HepG2 (cell line): ENCODE measurements at regions not wholly inside any gene's neighbourhood (a gene's known extent, or its start where the extent isn't known, plus 50 kb on each side); places are given as distances from the start of the nearest gene placed in this dataset.

Experiments
- ATAC-seq: fragments of 200-7000 bp; cut with Tn5 transposase; 3 replicates; pipeline ENCODE4 v1.9.1; 2020; ENCODE audit warnings: mild to moderate bottlenecking, moderate library complexity
- BruUV-seq: library from RNA; stranded (reverse); fragments of 400-500 nt; replicated peaks from 2 replicates; lab custom pipeline; 2021; lab: Mats Ljungman, UMichigan
- CTCF ChIA-PET: fragments of 300-600 bp; formaldehyde crosslinking; extraction: SDS; loops from one replicate; lab custom pipeline; 2021; ENCODE audit warnings: low total read pairs, inconsistent platforms, low intra/inter-chr PET ratio; lab: Yijun Ruan, JAX
- POLR2A ChIA-PET: fragments of 350-600 bp; sonication (Branson Sonifier 250); formaldehyde crosslinking; loops from one replicate; lab custom pipeline; 2020; ENCODE audit warnings: antibody characterized with exemption, inconsistent platforms; lab: Yijun Ruan, JAX
- DNase-seq: peaks from one replicate; pipeline ENCODE4 v3.0.0-alpha.2; 2015; ENCODE audit warnings: low spot score
- FAIRE-seq: peaks from 3 replicates; lab custom pipeline; 2011; peaks lifted over from hg19 to GRCh38; lab: Jason Lieb, UNC
- H2AFZ ChIP-seq: one replicate; pipeline ENCODE4 v1.6.1; 2011; ENCODE audit warnings: low read length, inconsistent platforms
- H3K27ac ChIP-seq: fragments of 300-600 bp; 3 replicates; pipeline ENCODE4 v1.8.0; 2011; ENCODE audit warnings: mixed run types, mild to moderate bottlenecking, mixed read lengths, low read length, inconsistent platforms; ENCODE audit not compliant: insufficient read depth; ENCODE audit errors: extremely low read length
- H3K27me3 ChIP-seq, 2 experiments: fragments of 200-600 bp in 1 of 2; 2 replicates in 1 of 2; 3 replicates in 1 of 2; pipeline versions ENCODE4 v1.6.0 to v1.8.0; 2011; ENCODE audit warnings: low read length in 2 of 2, mild to moderate bottlenecking in 2 of 2, moderate library complexity in 2 of 2, inconsistent platforms in 1 of 2; ENCODE audit not compliant: insufficient read depth in 2 of 2, control insufficient read depth in 1 of 2
- H3K36me3 ChIP-seq, 2 experiments: fragments of 200-600 bp in 1 of 2; replicated peaks in 1 of 2; 2 replicates in 1 of 2; 3 replicates in 1 of 2; pipeline versions ENCODE4 v1.5.1 to v1.8.0; 2011; ENCODE audit warnings: low read length in 2 of 2, inconsistent platforms in 1 of 2; ENCODE audit not compliant: insufficient read depth in 2 of 2, control insufficient read depth in 1 of 2
- H3K4me1 ChIP-seq: 2 replicates; pipeline ENCODE4 v1.5.1; 2012; ENCODE audit warnings: low read length, inconsistent platforms; ENCODE audit not compliant: insufficient read depth
- H3K4me2 ChIP-seq: 2 replicates; pipeline ENCODE4 v1.6.0; 2011; ENCODE audit warnings: low read depth, low read length, inconsistent platforms
- H3K4me3 ChIP-seq, 3 experiments: fragments of 200-600 bp in 1 of 3; sonication (generic), shearing (Covaris generic) in 1 of 3; replicated peaks in 1 of 3; 2 replicates each; pipeline ENCODE4 v1.5.1; 2011 to 2016; ENCODE audit warnings: low read length in 3 of 3, inconsistent platforms in 2 of 3, low read depth in 2 of 3, mild to moderate bottlenecking in 2 of 3, control low read depth in 1 of 3, mixed read lengths in 1 of 3; ENCODE audit not compliant: insufficient read depth in 1 of 3
- H3K79me2 ChIP-seq: one replicate; pipeline ENCODE4 v1.6.1; 2011; ENCODE audit warnings: low read length, inconsistent platforms; ENCODE audit not compliant: insufficient read depth
- H3K9ac ChIP-seq: 2 replicates; pipeline ENCODE4 v1.6.0; 2011; ENCODE audit warnings: mild to moderate bottlenecking, low read depth, low read length, inconsistent platforms; ENCODE audit not compliant: insufficient read depth
- H3K9me3 ChIP-seq: 2 replicates; pipeline ENCODE4 v1.5.1; 2012; ENCODE audit warnings: mild to moderate bottlenecking, low read length
- H4K20me1 ChIP-seq: 2 replicates; pipeline ENCODE4 v1.6.0; 2011; ENCODE audit warnings: inconsistent platforms, mild to moderate bottlenecking, low read length, moderate library complexity; ENCODE audit not compliant: insufficient read depth
- CHCHD3 ChIP-seq: sonication (generic); formaldehyde crosslinking; IDR thresholded peaks from 2 replicates; pipeline ENCODE4 v1.8.0; 2022; ENCODE audit warnings: mild to moderate bottlenecking, missing genetic modification reagents, moderate library complexity
- HDAC6 ChIP-seq: fragments of 200-600 bp; sonication (generic); IDR thresholded peaks from 2 replicates; pipeline ENCODE4 v1.7.0; 2017; ENCODE audit warnings: mild to moderate bottlenecking, antibody characterized with exemption, low read length, low read depth
- ZNF484 ChIP-seq: sonication (generic); formaldehyde crosslinking; IDR thresholded peaks from 2 replicates; pipeline ENCODE4 v1.5.1; 2020; ENCODE audit warnings: mild to moderate bottlenecking, low read depth, missing genetic modification reagents, borderline replicate concordance
- ZNF768 ChIP-seq: sonication (generic); formaldehyde crosslinking; IDR thresholded peaks from 2 replicates; pipeline ENCODE4 v1.4.0; 2020; ENCODE audit warnings: missing genetic modification reagents
- WGBS: methylation state at CpG from one replicate; pipeline ENCODE4 v1.1.6; 2017; ENCODE audit warnings: low lambda C conversion rate; 5-methylcytosine and 5-hydroxymethylcytosine counted together
- in situ Hi-C: cut with HindIII; loops from 2 replicates; pipeline ENCODE4 v1.10.0; 2017; ENCODE audit warnings: low pct_unique_long_range_greater_than_20kb; ENCODE audit not compliant: extremely low pct_ligation_motif_present
- intact Hi-C: fragments of 100-400 bp; cut with micrococcal nuclease; formaldehyde crosslinking; loops from one replicate; pipeline ENCODE4 v1.10.0; 2022; ENCODE audit not compliant: unreplicated experiment
- TF ChIP-seq, protein P1 (sequence below): sonication (generic); formaldehyde crosslinking; IDR thresholded peaks from 2 replicates; pipeline ENCODE4 v1.4.0; 2020; ENCODE audit warnings: missing genetic modification reagents, borderline replicate concordance
- TF ChIP-seq, protein P2 (sequence below): sonication (generic); formaldehyde crosslinking; conservative IDR thresholded peaks from 2 replicates; pipeline ENCODE4 v1.4.0; 2020; ENCODE audit warnings: missing genetic modification reagents
- TF ChIP-seq, protein P3 (sequence below): sonication (generic); formaldehyde crosslinking; IDR thresholded peaks from 2 replicates; pipeline ENCODE4 v1.5.1; 2020; ENCODE audit warnings: missing genetic modification reagents, mild to moderate bottlenecking, borderline replicate concordance

DNA sequence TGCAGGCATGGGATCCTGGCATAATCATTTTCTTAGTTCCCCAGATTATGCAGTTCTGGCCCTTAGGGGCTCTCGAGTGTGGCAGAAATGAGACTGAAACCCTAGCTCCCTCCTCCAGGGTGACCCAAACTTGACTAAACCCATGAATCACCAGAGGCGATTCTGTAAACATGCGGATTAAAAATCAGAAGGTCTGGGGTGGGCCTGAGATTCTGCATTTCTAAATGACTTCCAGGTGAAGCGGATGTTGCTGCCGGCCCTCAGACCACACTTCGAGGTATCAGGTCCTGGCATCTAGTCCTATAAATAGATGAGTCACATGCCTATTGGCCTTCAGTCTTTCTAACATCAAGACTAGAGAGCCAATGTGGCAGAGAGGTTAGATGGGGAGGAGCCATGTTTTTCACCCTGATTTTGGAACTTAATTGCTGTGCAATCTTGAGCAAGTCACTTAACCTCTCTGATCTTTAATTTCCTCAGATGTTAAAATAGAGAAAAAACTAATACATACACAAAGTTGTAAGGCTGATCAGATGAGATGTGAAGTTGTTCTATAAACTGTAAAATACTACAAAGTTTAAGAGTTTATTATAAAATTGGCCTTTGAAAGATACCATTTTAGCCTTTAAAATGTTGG, 431.2 kb downstream of the FOXO1 start:
- intact Hi-C loops: no loop called here
- peaks cover 10% of the 10 kb centered on the region for H3K4me1 ChIP-seq
- FAIRE-seq: no peak
- no peak overlapping the region for H3K27ac ChIP-seq
- no peak overlapping the region for H3K4me2 ChIP-seq
- no peaks in the 10 kb centered on the region for H3K79me2 ChIP-seq
- no peaks in the 10 kb centered on the region for H3K36me3 ChIP-seq
- TF ChIP-seq CHCHD3 (CRISPR knock-in tag): no peak
- peak; percentile 71; the same call in 1 of the 2 replicates for TF ChIP-seq ZNF768 (CRISPR knock-in tag)
- TF ChIP-seq, protein P1, sequence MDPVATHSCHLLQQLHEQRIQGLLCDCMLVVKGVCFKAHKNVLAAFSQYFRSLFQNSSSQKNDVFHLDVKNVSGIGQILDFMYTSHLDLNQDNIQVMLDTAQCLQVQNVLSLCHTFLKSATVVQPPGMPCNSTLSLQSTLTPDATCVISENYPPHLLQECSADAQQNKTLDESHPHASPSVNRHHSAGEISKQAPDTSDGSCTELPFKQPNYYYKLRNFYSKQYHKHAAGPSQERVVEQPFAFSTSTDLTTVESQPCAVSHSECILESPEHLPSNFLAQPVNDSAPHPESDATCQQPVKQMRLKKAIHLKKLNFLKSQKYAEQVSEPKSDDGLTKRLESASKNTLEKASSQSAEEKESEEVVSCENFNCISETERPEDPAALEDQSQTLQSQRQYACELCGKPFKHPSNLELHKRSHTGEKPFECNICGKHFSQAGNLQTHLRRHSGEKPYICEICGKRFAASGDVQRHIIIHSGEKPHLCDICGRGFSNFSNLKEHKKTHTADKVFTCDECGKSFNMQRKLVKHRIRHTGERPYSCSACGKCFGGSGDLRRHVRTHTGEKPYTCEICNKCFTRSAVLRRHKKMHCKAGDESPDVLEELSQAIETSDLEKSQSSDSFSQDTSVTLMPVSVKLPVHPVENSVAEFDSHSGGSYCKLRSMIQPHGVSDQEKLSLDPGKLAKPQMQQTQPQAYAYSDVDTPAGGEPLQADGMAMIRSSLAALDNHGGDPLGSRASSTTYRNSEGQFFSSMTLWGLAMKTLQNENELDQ (CRISPR knock-in tag): no peak
- CTCF ChIA-PET: no interaction called here
- H3K4me3 ChIP-seq: no peak overlapping the region
- H4K20me1 ChIP-seq: no peaks in the 10 kb centered on the region
- H3K27me3 ChIP-seq: peaks cover 0 to 13% of the 10 kb centered on the region in 2 experiments; a peak in 3 of 5 replicates
- ATAC-seq: no peak
- H3K9ac ChIP-seq: no peak overlapping the region
- DNase-seq: no peak
- 67% methylated on average over 6 of the region's 6 CpGs for whole genome bisulfite sequencing
- H2AFZ ChIP-seq: no peak overlapping the region
- BruUV-seq: no TSS peak
- H3K9me3 ChIP-seq: no peaks in the 10 kb centered on the region
- in situ Hi-C loops: no loop called here
- POLR2A ChIA-PET: interaction anchor here (0.7 kb wide), 1 partner anchor 12 kb away, joined by 3 read pairs; no protein-coding TSS in a partner anchor

DNA sequence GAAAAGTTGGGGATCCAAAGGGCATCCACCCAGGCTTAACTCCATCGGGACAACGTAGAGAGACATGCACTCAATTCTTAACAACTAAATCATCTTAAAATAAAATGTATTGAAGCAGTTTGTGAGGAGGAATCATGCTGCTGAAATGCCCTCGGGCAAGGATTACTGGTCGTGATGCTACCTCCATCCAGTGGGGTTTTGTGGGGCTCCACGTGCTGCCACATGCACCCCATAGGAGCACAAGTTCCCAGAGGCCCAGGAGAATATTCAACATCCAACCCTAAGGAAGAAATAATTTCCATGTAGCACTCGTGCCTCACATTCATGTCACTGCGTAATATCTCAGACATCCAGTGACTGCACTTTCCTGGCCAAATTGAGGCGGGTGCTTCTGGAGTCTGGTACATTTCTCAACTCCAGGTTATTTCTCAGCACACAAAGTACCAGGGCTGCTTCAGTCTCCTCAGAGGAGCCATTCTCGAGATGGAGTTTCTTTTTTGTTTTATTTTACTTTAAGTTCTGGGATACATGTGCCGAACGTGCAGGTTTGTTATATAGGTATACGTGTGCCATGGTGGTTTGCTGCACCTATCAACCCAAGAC, 429.8 kb downstream of the FOXO1 start:
- peaks cover 0 to 13% of the 10 kb centered on the region in 2 experiments; a peak in 3 of 5 replicates for H3K27me3 ChIP-seq
- H3K4me3 ChIP-seq: no peak overlapping the region
- CTCF ChIA-PET: no interaction called here
- TF ChIP-seq, protein P2, sequence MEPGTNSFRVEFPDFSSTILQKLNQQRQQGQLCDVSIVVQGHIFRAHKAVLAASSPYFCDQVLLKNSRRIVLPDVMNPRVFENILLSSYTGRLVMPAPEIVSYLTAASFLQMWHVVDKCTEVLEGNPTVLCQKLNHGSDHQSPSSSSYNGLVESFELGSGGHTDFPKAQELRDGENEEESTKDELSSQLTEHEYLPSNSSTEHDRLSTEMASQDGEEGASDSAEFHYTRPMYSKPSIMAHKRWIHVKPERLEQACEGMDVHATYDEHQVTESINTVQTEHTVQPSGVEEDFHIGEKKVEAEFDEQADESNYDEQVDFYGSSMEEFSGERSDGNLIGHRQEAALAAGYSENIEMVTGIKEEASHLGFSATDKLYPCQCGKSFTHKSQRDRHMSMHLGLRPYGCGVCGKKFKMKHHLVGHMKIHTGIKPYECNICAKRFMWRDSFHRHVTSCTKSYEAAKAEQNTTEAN (CRISPR knock-in tag): no peak
- TF ChIP-seq ZNF484 (CRISPR knock-in tag) (no peak), HDAC6 (no peak)
- TF ChIP-seq, protein P3, sequence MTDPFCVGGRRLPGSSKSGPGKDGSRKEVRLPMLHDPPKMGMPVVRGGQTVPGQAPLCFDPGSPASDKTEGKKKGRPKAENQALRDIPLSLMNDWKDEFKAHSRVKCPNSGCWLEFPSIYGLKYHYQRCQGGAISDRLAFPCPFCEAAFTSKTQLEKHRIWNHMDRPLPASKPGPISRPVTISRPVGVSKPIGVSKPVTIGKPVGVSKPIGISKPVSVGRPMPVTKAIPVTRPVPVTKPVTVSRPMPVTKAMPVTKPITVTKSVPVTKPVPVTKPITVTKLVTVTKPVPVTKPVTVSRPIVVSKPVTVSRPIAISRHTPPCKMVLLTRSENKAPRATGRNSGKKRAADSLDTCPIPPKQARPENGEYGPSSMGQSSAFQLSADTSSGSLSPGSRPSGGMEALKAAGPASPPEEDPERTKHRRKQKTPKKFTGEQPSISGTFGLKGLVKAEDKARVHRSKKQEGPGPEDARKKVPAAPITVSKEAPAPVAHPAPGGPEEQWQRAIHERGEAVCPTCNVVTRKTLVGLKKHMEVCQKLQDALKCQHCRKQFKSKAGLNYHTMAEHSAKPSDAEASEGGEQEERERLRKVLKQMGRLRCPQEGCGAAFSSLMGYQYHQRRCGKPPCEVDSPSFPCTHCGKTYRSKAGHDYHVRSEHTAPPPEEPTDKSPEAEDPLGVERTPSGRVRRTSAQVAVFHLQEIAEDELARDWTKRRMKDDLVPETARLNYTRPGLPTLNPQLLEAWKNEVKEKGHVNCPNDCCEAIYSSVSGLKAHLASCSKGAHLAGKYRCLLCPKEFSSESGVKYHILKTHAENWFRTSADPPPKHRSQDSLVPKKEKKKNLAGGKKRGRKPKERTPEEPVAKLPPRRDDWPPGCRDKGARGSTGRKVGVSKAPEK (CRISPR knock-in tag): no peak
- TF ChIP-seq, all 625 proteins: peak for 0
- WGBS: 62% methylated on average over 10 of the region's 12 CpGs
- Histone ChIP-seq H3K4me2 (0 out of 2 replicates have a peak overlapping the region, but pooled peaks have one; percentile 10), H2AFZ (no peak overlapping the region), H4K20me1 (no peaks in the 10 kb centered on the region), H3K27ac (no peak overlapping the region), H3K9ac (no peak overlapping the region), H3K4me1 (peaks cover 10% of the 10 kb centered on the region), H3K36me3 (no peaks in the 10 kb centered on the region), H3K9me3 (no peaks in the 10 kb centered on the region), H3K79me2 (no peaks in the 10 kb centered on the region)
- in situ Hi-C loops: no loop called here
- POLR2A ChIA-PET: no interaction called here
- ATAC-seq (no peak), FAIRE-seq (no peak), DNase-seq (no peak)
- no TSS peak for BruUV-seq
- intact Hi-C loops: no loop called here
